ENCODE measurements at regions not wholly inside any gene's neighbourhood (a gene's known extent, or its start where the extent isn't known, plus 50 kb on each side); places are given as distances from the start of the nearest gene placed in this dataset.

DNA sequence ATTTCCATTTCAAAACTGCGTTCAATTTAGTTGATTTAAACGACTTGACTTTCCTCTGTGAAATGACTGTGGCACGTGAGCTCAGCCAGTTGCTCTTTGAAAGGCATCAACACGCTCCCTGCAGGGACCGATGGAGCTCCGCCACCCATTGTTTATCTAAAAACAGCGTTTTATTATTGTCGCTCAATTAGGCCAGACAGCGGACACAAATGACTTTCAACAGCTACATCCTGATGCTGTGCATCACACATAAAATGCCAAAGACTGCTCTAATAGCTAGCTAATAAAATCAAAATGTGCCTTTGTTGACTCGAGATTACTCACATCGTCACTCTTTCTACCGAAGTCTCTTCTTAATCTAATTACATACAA lies 332.5 kb downstream of the CD83 start:
- H2AFZ ChIP-seq (ENCODE audit: low read length): no peak overlapping the region
- TF ChIP-seq CTCF (IDR thresholded peaks at IDR 0.05; ENCODE audit: extremely low read depth, low read depth, low read length): no peak
- no peaks in the 10 kb centered on the region for H3K9me3 ChIP-seq (ENCODE audit: low read depth, low read length)
- no peaks in the 10 kb centered on the region for H3K79me2 ChIP-seq (ENCODE audit: insufficient read depth, low read length)
- H3K27me3 ChIP-seq (ENCODE audit: insufficient read depth, low read length): no peaks in the 10 kb centered on the region
- no peaks in the 10 kb centered on the region for H3K36me3 ChIP-seq (ENCODE audit: insufficient read depth, low read length)
- H4K20me1 ChIP-seq (ENCODE audit: insufficient read depth, low read length): no peaks in the 10 kb centered on the region
- no peak overlapping the region for H3K4me3 ChIP-seq (ENCODE audit: insufficient read depth, low read length)
- no peak for DNase-seq (ENCODE audit: insufficient read length, low spot score, missing footprints)
- H3K4me2 ChIP-seq (ENCODE audit: insufficient read depth, low read length): no peak overlapping the region
- no peak overlapping the region for H3K27ac ChIP-seq (ENCODE audit: low read depth, low read length)
- H3K4me1 ChIP-seq (ENCODE audit: insufficient read depth, low read length): no peaks in the 10 kb centered on the region

DNA sequence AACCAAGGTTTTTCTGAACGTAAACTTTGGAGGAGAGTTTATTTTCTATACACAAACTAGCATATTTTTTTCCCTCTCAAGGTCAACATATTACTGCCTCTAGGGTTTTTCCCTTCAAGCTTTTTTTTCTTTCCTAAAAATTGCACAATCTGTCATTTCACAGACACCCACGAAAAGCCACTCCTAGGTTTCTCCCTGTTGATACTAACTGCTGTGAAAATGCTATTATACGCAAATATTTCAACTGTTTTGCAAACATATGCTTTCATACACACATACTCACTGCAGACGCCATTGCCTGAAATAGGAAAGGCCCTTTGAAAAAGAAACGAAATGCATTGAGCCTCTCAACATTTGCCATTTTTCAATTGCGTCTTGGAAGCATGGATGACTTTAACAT lies 333.0 kb downstream of the CD83 start:
- Histone ChIP-seq H4K20me1 (ENCODE audit: insufficient read depth, low read length) (no peaks in the 10 kb centered on the region), H3K36me3 (ENCODE audit: insufficient read depth, low read length) (no peaks in the 10 kb centered on the region), H3K4me1 (ENCODE audit: insufficient read depth, low read length) (no peaks in the 10 kb centered on the region), H3K79me2 (ENCODE audit: insufficient read depth, low read length) (no peaks in the 10 kb centered on the region), H3K9me3 (ENCODE audit: low read depth, low read length) (no peaks in the 10 kb centered on the region), H3K27me3 (ENCODE audit: insufficient read depth, low read length) (no peaks in the 10 kb centered on the region), H2AFZ (ENCODE audit: low read length) (no peak overlapping the region), H3K27ac (ENCODE audit: low read depth, low read length) (no peak overlapping the region), H3K4me3 (ENCODE audit: insufficient read depth, low read length) (no peak overlapping the region), H3K4me2 (ENCODE audit: insufficient read depth, low read length) (no peak overlapping the region)
- no peak for DNase-seq (ENCODE audit: insufficient read length, low spot score, missing footprints)
- no peak for TF ChIP-seq CTCF (IDR thresholded peaks at IDR 0.05; ENCODE audit: extremely low read depth, low read depth, low read length)

- DNase-seq (ENCODE audit: insufficient read length, low spot score, missing footprints): no peak
- Histone ChIP-seq H3K9me3 (ENCODE audit: low read depth, low read length) (no peaks in the 10 kb centered on the region), H3K4me1 (ENCODE audit: insufficient read depth, low read length) (no peaks in the 10 kb centered on the region), H3K4me2 (ENCODE audit: insufficient read depth, low read length) (no peak overlapping the region), H3K27me3 (ENCODE audit: insufficient read depth, low read length) (no peaks in the 10 kb centered on the region), H3K27ac (ENCODE audit: low read depth, low read length) (no peak overlapping the region), H3K36me3 (ENCODE audit: insufficient read depth, low read length) (no peaks in the 10 kb centered on the region), H3K4me3 (ENCODE audit: insufficient read depth, low read length) (no peak overlapping the region), H2AFZ (ENCODE audit: low read length) (no peak overlapping the region), H3K79me2 (ENCODE audit: insufficient read depth, low read length) (no peaks in the 10 kb centered on the region), H4K20me1 (ENCODE audit: insufficient read depth, low read length) (no peaks in the 10 kb centered on the region)
- no peak for TF ChIP-seq CTCF (IDR thresholded peaks at IDR 0.05; ENCODE audit: extremely low read depth, low read depth, low read length)
Observed at GRCh38 chr6:14451594-14452374, 334.2 kb downstream of the CD83 start.

DNA sequence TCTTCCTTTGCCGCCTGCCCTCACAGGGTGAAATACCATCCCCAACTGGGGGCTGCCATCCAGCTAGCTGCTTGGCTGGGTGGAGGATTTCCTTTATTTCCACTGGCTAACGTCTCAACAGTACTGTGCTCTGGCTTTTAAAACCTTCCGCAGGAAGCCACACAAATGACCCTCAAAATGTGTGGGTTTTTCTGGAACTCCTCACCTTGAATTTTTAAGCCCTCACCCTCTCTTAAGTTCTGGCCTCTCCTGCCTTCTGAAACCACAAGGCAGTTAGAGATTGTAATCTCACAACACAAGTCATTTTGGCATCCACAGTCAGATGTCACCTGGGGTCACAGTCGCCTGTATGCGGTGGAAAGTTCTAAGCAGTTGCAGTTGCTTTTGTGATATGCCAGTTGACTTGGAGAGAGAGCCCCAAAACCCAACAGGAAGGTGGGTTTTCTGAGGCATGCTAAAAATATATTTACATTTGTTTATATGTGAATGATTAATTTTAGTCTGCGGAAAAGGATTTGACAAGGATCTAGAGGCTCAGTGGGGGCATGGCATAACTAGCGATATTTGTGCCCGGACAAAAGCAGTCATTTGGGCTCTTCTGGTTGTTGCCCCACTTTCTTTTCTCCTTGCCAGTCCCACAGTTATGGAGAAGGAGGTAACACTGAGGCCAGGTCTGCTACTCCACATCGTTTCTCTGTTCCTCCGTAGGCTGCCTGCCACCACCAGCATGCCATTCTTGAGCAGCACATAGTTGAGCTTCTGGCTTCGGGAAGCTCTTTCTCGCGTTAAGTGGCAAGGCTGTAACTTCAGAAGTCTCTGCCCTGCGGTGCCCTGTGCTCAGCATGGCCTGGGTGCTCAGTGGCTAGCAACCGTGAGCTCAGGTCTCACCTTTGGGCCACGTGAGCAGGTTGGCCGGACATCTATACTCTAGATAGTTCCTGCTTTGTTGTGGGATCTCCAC lies 335.3 kb downstream of the CD83 start:
- Histone ChIP-seq H4K20me1 (ENCODE audit: insufficient read depth, low read length) (no peaks in the 10 kb centered on the region), H3K9me3 (ENCODE audit: low read depth, low read length) (no peaks in the 10 kb centered on the region), H3K4me2 (ENCODE audit: insufficient read depth, low read length) (no peak overlapping the region), H2AFZ (ENCODE audit: low read length) (no peak overlapping the region), H3K27ac (ENCODE audit: low read depth, low read length) (no peak overlapping the region), H3K27me3 (ENCODE audit: insufficient read depth, low read length) (no peaks in the 10 kb centered on the region), H3K4me3 (ENCODE audit: insufficient read depth, low read length) (no peak overlapping the region), H3K4me1 (ENCODE audit: insufficient read depth, low read length) (peaks cover under 1% of the 10 kb centered on the region), H3K79me2 (ENCODE audit: insufficient read depth, low read length) (no peaks in the 10 kb centered on the region), H3K36me3 (ENCODE audit: insufficient read depth, low read length) (no peaks in the 10 kb centered on the region)
- TF ChIP-seq CTCF (IDR thresholded peaks at IDR 0.05; ENCODE audit: extremely low read depth, low read depth, low read length): no peak
- no peak for DNase-seq (ENCODE audit: insufficient read length, low spot score, missing footprints)
